Tibial nerve (tissue), 3 donors: ENCODE measurements at regions not wholly inside any gene's neighbourhood (a gene's known extent, or its start where the extent isn't known, plus 50 kb on each side); places are given as distances from the start of the nearest gene placed in this dataset.

ENCODE experiments used
- POLR2A ChIP-seq, 2 donors: fragments of 450-650 bp; IDR thresholded peaks; one replicate each; pipeline ENCODE4 v1.6.1; 2017; ENCODE audit warnings: antibody characterized with exemption in 2 of 2, mild to moderate bottlenecking in 2 of 2, moderate library complexity in 2 of 2
- TF ChIP-seq, protein P1 (sequence below), 5 experiments: fragments of 200-600 bp in 3 of 5; fragments of 450-650 bp in 2 of 5; sonication (generic) in 3 of 5; IDR thresholded peaks; one replicate each; pipeline ENCODE4 v1.5.1; 2016 to 2019; ENCODE audit warnings: antibody characterized with exemption in 5 of 5, mild to moderate bottlenecking in 3 of 5, moderate library complexity in 2 of 5

- TF ChIP-seq, protein P1, sequence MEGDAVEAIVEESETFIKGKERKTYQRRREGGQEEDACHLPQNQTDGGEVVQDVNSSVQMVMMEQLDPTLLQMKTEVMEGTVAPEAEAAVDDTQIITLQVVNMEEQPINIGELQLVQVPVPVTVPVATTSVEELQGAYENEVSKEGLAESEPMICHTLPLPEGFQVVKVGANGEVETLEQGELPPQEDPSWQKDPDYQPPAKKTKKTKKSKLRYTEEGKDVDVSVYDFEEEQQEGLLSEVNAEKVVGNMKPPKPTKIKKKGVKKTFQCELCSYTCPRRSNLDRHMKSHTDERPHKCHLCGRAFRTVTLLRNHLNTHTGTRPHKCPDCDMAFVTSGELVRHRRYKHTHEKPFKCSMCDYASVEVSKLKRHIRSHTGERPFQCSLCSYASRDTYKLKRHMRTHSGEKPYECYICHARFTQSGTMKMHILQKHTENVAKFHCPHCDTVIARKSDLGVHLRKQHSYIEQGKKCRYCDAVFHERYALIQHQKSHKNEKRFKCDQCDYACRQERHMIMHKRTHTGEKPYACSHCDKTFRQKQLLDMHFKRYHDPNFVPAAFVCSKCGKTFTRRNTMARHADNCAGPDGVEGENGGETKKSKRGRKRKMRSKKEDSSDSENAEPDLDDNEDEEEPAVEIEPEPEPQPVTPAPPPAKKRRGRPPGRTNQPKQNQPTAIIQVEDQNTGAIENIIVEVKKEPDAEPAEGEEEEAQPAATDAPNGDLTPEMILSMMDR (IDR thresholded peaks at IDR 0.05) = no peak
- TF ChIP-seq POLR2A (IDR thresholded peaks at IDR 0.05) = no peak
Observed at GRCh38 chr5:61619777-61620518, 287.9 kb downstream of the ZSWIM6 start.
